Adrenal gland (tissue), 9 donors: ENCODE measurements at regions not wholly inside any gene's neighbourhood (a gene's known extent, or its start where the extent isn't known, plus 50 kb on each side); places are given as distances from the start of the nearest gene placed in this dataset.

Source experiments
- DNase-seq, 7 donors: peaks; one replicate each; pipeline ENCODE4 v3.0.0-alpha.2; 2019 to 2020
- H3K27ac ChIP-seq, 5 donors: fragments of 200-600 bp; sonication (generic) in 4 of 5; 1 replicate in 3 of 5; 2 replicates in 2 of 5; pipeline versions ENCODE4 v1.5.1 to v1.8.0; 2016 to 2020; ENCODE audit warnings: mild to moderate bottlenecking in 1 of 5
- H3K27me3 ChIP-seq: fragments of 200-600 bp; 2 replicates; pipeline ENCODE4 v1.8.0; 2021
- H3K36me3 ChIP-seq, 2 donors: fragments of 200-600 bp; replicated peaks in 1 of 2; 1 replicate in 1 of 2; 2 replicates in 1 of 2; pipeline versions ENCODE4 v1.5.1 to v1.8.0; 2018 to 2022
- H3K4me1 ChIP-seq, 2 donors: fragments of 200-600 bp; replicated peaks in 1 of 2; 1 replicate in 1 of 2; 2 replicates in 1 of 2; pipeline versions ENCODE4 v1.5.1 to v1.8.0; 2018 to 2021
- H3K4me3 ChIP-seq, 4 donors: fragments of 200-600 bp; sonication (generic) in 3 of 4; one replicate each; pipeline ENCODE4 v1.5.1; 2016 to 2018
- H3K9me3 ChIP-seq, 3 donors: fragments of 200-600 bp; sonication (generic) in 1 of 3; replicated peaks in 1 of 3; 1 replicate in 2 of 3; 2 replicates in 1 of 3; pipeline versions ENCODE4 v1.5.1 to v1.8.0; 2016 to 2021
- POLR2A ChIP-seq, 2 donors: fragments of 450-650 bp; IDR thresholded peaks; one replicate each; pipeline ENCODE4 v1.6.1; 2017; ENCODE audit warnings: antibody characterized with exemption in 2 of 2, mild to moderate bottlenecking in 2 of 2, moderate library complexity in 1 of 2
- WGBS, 4 donors: extraction: QIAGEN DNeasy Blood & Tissue Kit in 2 of 4; methylation state at CpG; one replicate each; pipeline versions ENCODE4 v1.1.5 to v1.1.7; 2013 to 2017; 5-methylcytosine and 5-hydroxymethylcytosine counted together
- intact Hi-C, 2 donors: fragments of 100-400 bp; cut with DNase I; formaldehyde crosslinking; loops; one replicate each; pipeline versions ENCODE4 v1.14.1 to v1.15.0; 2022 to 2023
- TF ChIP-seq, protein P1 (sequence below), 6 experiments: fragments of 450-650 bp in 4 of 6; fragments of 200-600 bp in 2 of 6; sonication (generic) in 1 of 6; IDR thresholded peaks; 1 replicate in 5 of 6; 2 replicates in 1 of 6; pipeline versions ENCODE4 v1.5.1 to v1.8.0; 2016 to 2021; ENCODE audit warnings: antibody characterized with exemption in 6 of 6, mild to moderate bottlenecking in 2 of 6, moderate library complexity in 1 of 6
- donor health status: healthy with polysubstance abuse.
- donor health status: Bipolar disorder and iron deficiency.
- donor health status: DM: yes; HTN: yes; CAD: no.
- donor health status: DM: no; HTN: no; CAD: no.
- donor health status: DM: no; HTN: no; CAD: no.

- H3K4me1 ChIP-seq = no peaks in the 10 kb centered on the region
- no peaks in the 10 kb centered on the region for H3K36me3 ChIP-seq
- no peak overlapping the region for H3K4me3 ChIP-seq
- TF ChIP-seq, protein P1, sequence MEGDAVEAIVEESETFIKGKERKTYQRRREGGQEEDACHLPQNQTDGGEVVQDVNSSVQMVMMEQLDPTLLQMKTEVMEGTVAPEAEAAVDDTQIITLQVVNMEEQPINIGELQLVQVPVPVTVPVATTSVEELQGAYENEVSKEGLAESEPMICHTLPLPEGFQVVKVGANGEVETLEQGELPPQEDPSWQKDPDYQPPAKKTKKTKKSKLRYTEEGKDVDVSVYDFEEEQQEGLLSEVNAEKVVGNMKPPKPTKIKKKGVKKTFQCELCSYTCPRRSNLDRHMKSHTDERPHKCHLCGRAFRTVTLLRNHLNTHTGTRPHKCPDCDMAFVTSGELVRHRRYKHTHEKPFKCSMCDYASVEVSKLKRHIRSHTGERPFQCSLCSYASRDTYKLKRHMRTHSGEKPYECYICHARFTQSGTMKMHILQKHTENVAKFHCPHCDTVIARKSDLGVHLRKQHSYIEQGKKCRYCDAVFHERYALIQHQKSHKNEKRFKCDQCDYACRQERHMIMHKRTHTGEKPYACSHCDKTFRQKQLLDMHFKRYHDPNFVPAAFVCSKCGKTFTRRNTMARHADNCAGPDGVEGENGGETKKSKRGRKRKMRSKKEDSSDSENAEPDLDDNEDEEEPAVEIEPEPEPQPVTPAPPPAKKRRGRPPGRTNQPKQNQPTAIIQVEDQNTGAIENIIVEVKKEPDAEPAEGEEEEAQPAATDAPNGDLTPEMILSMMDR (IDR thresholded peaks at IDR 0.05) = no peak
- no peak for TF ChIP-seq POLR2A (IDR thresholded peaks at IDR 0.05)
- intact Hi-C loops = no loop called here
- no peak for DNase-seq
- no peaks in the 10 kb centered on the region for H3K9me3 ChIP-seq
- WGBS, 4 donors = 61 to 75% (median 65%) methylated on average over 3 of the region's 3 CpGs
- no peaks in the 10 kb centered on the region for H3K27me3 ChIP-seq
- H3K27ac ChIP-seq = no peak overlapping the region
Measured at GRCh38 chr2:59939236-59939635, 614.2 kb downstream of the BCL11A start.

DNA sequence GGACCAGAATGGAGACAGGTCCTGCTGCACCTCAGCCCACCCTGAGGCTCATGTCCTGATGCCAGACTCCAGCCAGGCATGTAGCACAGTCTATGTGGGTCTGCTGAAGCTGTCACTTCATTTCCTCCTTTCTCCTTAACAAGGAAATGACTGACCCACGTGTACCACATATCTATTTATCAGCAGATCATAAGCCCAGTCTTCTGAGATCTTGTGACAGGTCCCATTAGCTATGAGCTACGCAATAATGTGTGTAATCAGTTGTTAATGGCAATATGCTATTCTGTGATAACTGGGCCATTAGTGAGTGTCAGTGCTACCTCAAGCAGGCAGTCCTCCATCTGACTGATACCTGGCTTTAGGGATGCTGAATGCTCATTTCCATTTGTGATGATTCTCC lies 615.3 kb downstream of the BCL11A start:
- H3K4me1 ChIP-seq = no peaks in the 10 kb centered on the region
- H3K27me3 ChIP-seq = no peaks in the 10 kb centered on the region
- intact Hi-C loops = no loop called here
- no peak for TF ChIP-seq POLR2A (IDR thresholded peaks at IDR 0.05)
- H3K27ac ChIP-seq = no peak overlapping the region
- no peak overlapping the region for H3K4me3 ChIP-seq
- DNase-seq = no peak
- H3K36me3 ChIP-seq = no peaks in the 10 kb centered on the region
- 57 to 63% (median 59%) methylated on average over 2 of the region's 2 CpGs for WGBS, 4 donors
- H3K9me3 ChIP-seq = no peaks in the 10 kb centered on the region

- Histone ChIP-seq H3K36me3 (no peaks in the 10 kb centered on the region), H3K4me3 (no peak overlapping the region), H3K4me1 (no peaks in the 10 kb centered on the region), H3K27me3 (no peaks in the 10 kb centered on the region), H3K9me3 (no peaks in the 10 kb centered on the region), H3K27ac (no peak overlapping the region)
- TF ChIP-seq POLR2A (IDR thresholded peaks at IDR 0.05) = no peak
- TF ChIP-seq, protein P1 (IDR thresholded peaks at IDR 0.05) = no peak
- WGBS, 4 donors = 81 to 93% (median 86%) methylated on average over 3 of the region's 3 CpGs
- intact Hi-C loops = no loop called here
- no peak for DNase-seq
Measured at GRCh38 chr2:59936048-59936447, 617.4 kb downstream of the BCL11A start.

GRCh38 chr2:59935005-59935404 lies 618.4 kb downstream of the BCL11A start:
- no peak for DNase-seq
- H3K27me3 ChIP-seq = no peaks in the 10 kb centered on the region
- H3K36me3 ChIP-seq = no peaks in the 10 kb centered on the region
- H3K4me3 ChIP-seq = no peak overlapping the region
- WGBS, 4 donors = 85 to 94% (median 88%) methylated on average over 2 of the region's 2 CpGs
- no peak overlapping the region for H3K27ac ChIP-seq
- TF ChIP-seq, protein P1 (IDR thresholded peaks at IDR 0.05) = no peak
- TF ChIP-seq POLR2A (IDR thresholded peaks at IDR 0.05) = no peak
- intact Hi-C loops = no loop called here
- no peaks in the 10 kb centered on the region for H3K9me3 ChIP-seq
- H3K4me1 ChIP-seq = no peaks in the 10 kb centered on the region

GRCh38 chr2:59933948-59934347 lies 619.5 kb downstream of the BCL11A start:
- no peaks in the 10 kb centered on the region for H3K9me3 ChIP-seq
- no peak overlapping the region for H3K4me3 ChIP-seq
- WGBS, 4 donors = 84 to 92% (median 87%) methylated on average over 3 of the region's 3 CpGs
- intact Hi-C loops = no loop called here
- no peaks in the 10 kb centered on the region for H3K36me3 ChIP-seq
- TF ChIP-seq, protein P1 (IDR thresholded peaks at IDR 0.05) = no peak
- no peaks in the 10 kb centered on the region for H3K27me3 ChIP-seq
- no peak for DNase-seq
- no peak overlapping the region for H3K27ac ChIP-seq
- no peaks in the 10 kb centered on the region for H3K4me1 ChIP-seq
